Activated naive CD4-positive, alpha-beta T cell treated with anti-CD3 and anti-CD28 coated beads, Interleukin-2, amount 50 U/mL, for 72 hours (primary cell): ENCODE measurements at regions not wholly inside any gene's neighbourhood (a gene's known extent, or its start where the extent isn't known, plus 50 kb on each side); places are given as distances from the start of the nearest gene placed in this dataset.

Source experiments
- ATAC-seq, 2 donors: fragments of 150-1000 bp; cut with Tn5 transposase; 2 replicates each; pipeline ENCODE4 v1.10.0; 2021; ENCODE audit warnings: mild to moderate bottlenecking in 2 of 2, moderate library complexity in 2 of 2
- DNase-seq, 2 donors: peaks; one replicate each; pipeline ENCODE4 v3.0.0; 2021 to 2022; ENCODE audit warnings: low spot score in 2 of 2
- H3K27ac Mint-ChIP-seq, 2 donors: one replicate each; pipeline ENCODE4 v1.8.0; 2022; ENCODE audit warnings: mild to moderate bottlenecking in 2 of 2, mixed read lengths in 2 of 2
- H3K36me3 Mint-ChIP-seq, 2 donors: one replicate each; pipeline ENCODE4 v1.8.0; 2022; ENCODE audit warnings: mixed read lengths in 2 of 2
- H3K9me3 Mint-ChIP-seq, 2 donors: one replicate each; pipeline ENCODE4 v1.8.0; 2022; ENCODE audit warnings: mixed read lengths in 2 of 2

DNA sequence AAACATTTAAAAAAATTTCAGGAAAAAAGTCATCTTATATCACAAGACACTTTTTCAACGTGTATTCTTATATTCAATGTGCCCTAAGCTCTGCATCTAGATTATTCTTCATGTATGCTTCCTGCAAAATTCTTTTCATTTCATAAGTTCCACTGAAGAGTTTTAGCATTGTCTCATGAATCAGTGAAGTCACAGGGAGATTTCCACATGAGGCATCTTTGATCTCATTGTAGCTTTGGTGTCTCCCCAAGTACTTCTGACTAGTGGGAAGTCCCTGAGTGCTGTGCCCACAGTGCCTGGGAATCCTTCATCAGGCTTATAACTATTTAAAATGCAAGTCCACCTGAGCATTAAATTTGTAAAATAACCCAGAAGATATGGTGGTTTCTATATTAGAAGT lies 123.8 kb downstream of the MAD2L1 start:
- DNase-seq (no peak), ATAC-seq (no peak)
- Mint-ChIP-seq H3K27ac (no peak overlapping the region), H3K36me3 (no peaks in the 10 kb centered on the region), H3K9me3 (no peaks in the 10 kb centered on the region)

DNA sequence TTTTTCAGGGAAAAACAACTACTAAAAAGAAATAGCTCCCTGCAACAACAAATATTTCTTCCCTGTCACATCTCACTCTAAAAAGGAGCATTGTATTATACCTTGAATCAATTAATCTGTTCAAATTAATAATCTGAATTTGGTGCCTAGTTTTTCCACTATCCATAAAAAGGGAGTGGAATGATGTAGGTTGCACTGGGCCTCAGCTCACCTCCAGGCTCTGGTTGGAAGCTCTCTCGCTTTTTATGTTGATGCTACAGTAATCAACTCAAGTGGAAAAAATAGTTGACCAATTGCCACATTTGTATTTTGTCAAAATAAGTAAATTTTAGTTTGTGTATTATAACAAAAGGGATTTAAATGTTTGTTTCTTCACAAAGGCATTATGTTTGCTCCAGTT lies 126.1 kb downstream of the MAD2L1 start:
- Mint-ChIP-seq H3K9me3 (no peaks in the 10 kb centered on the region), H3K27ac (no peak overlapping the region), H3K36me3 (no peaks in the 10 kb centered on the region)
- DNase-seq (no peak), ATAC-seq (no peak)

DNA sequence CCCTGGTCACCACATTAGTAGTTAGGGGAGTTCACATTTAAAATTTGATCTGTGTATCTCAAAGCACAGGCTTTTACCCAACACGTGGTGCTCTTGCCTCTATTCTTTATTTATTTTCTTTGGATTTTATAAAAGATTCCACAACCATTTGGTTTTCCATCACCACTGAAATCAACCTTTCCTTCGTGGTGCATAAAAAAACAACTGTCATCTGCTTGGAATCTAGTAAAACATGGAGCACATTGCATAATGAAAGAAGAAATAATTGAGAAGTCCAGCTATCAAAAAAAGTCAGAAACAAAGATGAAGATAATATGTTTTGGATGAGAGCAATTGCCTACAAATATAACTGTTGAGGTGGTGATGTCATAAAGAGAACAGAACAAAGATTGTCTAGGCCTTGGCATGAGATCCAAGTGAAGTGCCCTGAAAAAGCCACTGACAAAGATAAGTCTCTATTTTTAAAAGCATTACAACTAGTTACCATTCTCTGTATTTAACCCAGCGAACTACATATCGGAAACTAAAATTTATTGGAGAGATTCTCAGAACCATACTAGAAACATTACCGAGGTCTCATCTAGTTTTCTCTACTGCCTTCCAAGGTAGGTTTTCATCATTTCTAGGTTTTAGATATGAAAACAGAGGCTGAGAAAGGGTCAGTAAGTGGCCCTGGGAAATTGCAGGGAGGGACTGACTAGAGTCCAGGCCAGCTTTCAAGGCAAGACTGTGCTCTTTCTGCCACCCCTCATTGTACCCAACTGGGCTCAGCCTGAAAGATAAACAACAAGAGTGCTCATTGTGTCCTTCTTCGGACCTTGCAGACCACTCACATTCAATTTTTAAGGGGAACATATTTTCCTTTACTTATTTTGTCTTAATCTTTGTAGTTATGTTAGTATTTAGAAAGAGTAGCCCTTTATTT lies 127.3 kb downstream of the MAD2L1 start:
- no peak for ATAC-seq
- no peak overlapping the region for H3K27ac Mint-ChIP-seq

DNA sequence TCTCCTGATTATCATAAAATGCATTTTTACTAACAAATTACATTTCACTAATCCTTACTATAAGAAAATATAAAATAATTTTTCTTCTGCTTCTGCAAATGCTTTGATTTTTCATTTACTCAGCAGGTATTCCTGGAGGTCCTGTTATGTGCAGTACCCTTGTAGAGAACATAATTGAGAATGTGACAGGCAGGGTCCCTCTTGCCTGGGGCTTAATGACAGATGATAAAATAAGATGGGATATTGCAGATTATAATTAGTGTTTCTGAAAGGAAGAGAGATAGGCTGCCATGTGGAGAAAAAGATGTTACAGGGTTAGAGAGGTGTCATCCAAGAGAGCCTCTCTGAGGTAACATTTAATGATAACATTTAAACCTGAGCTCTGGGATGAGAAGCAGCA lies 128.9 kb downstream of the MAD2L1 start:
- H3K9me3 Mint-ChIP-seq: no peaks in the 10 kb centered on the region

More for the DNA sequence above, 127.3 kb downstream of the MAD2L1 start:
- Mint-ChIP-seq H3K36me3 (no peaks in the 10 kb centered on the region), H3K9me3 (no peaks in the 10 kb centered on the region)
- no peak for DNase-seq

DNA sequence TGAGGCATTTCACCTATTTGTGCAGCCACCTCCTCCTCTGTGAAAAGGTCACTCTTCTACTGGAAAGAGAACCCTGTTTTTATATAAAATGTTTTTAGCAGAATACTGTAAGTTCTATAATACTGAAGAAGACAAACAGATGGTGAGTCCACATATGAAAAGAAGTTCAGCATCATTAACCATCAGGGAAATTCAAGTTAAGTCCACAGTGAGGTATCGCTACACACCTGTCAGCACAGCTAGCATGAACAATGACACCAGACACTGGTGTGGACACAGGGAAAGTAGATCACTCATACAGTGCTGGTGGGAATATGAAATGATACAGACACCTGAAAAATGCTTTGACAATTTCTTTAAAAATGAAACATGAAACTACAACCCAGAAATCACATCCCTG lies 133.0 kb downstream of the MAD2L1 start:
- ATAC-seq (no peak), DNase-seq (no peak)
- no peak overlapping the region for H3K27ac Mint-ChIP-seq
- no peaks in the 10 kb centered on the region for H3K36me3 Mint-ChIP-seq
- no peaks in the 10 kb centered on the region for H3K9me3 Mint-ChIP-seq

More for the DNA sequence above, 128.9 kb downstream of the MAD2L1 start:
- ATAC-seq: no peak
- no peak for DNase-seq
- H3K36me3 Mint-ChIP-seq: no peaks in the 10 kb centered on the region
- H3K27ac Mint-ChIP-seq: no peak overlapping the region

DNA sequence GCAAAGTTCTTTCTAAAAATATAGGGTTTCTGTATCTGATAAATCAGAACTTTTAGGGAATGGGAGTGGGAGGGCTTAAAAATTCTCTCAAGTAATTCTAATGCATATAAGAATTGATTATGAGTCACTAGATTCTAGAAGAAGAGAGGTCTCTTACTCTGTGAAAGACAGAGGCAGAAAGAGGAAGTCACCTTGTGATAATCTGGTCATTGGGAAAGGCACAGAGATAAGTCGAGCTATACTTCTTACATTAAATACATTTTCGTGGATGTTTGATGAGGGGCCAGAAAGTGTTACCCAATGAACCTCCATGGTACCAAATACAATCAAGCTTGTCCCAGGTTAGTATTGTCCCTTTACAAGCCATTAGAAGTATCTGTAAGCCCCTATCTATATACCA lies 134.4 kb downstream of the MAD2L1 start:
- ATAC-seq: no peak
- no peak overlapping the region for H3K27ac Mint-ChIP-seq

DNA sequence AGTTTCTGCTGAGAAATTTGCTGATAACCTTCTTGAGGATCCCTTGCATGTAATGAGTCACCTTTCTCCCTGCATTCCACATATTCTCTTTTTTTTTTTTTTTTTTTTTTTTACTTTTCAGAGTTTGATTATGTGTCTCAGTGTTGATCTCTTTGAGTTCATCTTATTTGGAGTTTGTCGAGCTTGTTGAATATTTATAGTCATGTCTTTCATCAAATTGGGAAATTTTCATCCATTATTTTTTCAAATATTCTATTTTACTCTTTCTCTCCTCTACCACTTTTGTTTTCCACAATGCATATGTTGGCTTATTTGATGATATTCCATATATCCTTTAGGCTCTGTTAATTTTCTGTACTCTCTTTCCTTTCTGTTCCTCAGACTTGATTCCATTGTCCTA lies 136.1 kb downstream of the MAD2L1 start:
- Mint-ChIP-seq H3K9me3 (peaks cover 0 to 3% of the 10 kb centered on the region in 2 donors), H3K27ac (no peak overlapping the region), H3K36me3 (no peaks in the 10 kb centered on the region)
- ATAC-seq: no peak
- DNase-seq: no peak

More for the DNA sequence above, 134.4 kb downstream of the MAD2L1 start:
- Mint-ChIP-seq H3K9me3 (peaks cover 0 to 3% of the 10 kb centered on the region in 2 donors), H3K36me3 (no peaks in the 10 kb centered on the region)
- no peak for DNase-seq

DNA sequence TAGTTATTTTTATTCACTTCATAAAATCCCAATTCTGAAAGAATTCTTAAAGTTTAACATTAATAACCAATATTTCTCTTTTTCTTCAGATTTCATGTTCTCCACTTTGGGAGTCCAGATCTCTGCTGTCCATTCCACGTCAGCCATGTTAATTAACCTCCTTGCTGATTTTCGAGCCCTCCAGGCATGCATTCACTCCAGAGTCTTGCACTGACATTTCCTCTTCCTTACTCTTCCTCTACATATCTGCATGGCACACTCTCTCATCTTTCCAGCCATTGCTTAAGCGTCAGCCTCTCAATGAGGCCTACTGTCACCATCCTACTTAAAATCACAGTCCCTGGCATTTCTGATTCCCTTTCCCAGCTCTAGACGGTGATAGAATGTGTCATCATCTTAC lies 144.8 kb downstream of the MAD2L1 start:
- H3K36me3 Mint-ChIP-seq: no peaks in the 10 kb centered on the region
- no peak overlapping the region for H3K27ac Mint-ChIP-seq
- ATAC-seq: no peak
- peaks cover 0 to 5% of the 10 kb centered on the region in 2 donors for H3K9me3 Mint-ChIP-seq
- no peak for DNase-seq

DNA sequence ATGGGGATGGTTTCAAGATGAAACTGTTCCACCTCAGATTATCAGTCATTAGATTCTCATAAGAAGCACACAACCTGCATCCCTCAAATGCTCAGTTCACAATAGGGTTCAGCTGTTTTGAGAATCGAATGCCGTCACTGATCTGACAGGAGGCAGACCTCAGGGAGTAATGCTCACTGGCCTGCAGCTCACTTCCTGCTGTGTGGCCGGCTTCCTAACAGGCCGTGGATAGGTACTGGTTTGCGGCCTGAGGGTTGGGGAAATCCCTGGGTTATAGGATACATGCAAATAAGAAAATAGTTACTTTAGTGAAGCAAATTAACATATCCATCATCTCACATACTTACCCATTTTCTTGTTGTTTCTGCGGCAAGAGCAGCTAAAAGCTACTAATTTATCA lies 160.4 kb downstream of the MAD2L1 start:
- Mint-ChIP-seq H3K9me3 (peaks cover 4 to 14% of the 10 kb centered on the region in 2 donors), H3K27ac (no peak overlapping the region), H3K36me3 (no peaks in the 10 kb centered on the region)
- ATAC-seq (no peak), DNase-seq (no peak)

DNA sequence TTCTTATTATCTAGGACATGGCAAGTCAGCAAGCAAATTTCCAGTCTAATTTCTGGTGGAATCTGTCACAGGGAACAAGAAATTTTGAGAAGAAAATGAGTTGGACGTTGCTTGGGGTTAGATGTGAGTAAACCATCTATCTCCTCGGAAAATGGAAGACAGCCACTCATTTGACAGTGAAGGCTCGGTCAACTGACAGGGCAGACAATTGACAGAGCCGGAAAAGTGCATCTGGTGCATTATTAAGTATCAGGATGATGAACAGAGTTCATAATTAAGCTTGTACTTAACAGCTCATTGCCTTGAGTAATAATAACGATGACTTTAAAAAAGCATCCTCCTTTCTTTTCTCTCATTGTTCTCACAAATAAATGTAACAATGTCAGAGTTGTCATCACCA lies 168.4 kb downstream of the MAD2L1 start:
- DNase-seq (no peak), ATAC-seq (no peak)
- H3K27ac Mint-ChIP-seq: no peak overlapping the region
- peaks cover 0 to 5% of the 10 kb centered on the region in 2 donors for H3K9me3 Mint-ChIP-seq
- no peaks in the 10 kb centered on the region for H3K36me3 Mint-ChIP-seq

DNA sequence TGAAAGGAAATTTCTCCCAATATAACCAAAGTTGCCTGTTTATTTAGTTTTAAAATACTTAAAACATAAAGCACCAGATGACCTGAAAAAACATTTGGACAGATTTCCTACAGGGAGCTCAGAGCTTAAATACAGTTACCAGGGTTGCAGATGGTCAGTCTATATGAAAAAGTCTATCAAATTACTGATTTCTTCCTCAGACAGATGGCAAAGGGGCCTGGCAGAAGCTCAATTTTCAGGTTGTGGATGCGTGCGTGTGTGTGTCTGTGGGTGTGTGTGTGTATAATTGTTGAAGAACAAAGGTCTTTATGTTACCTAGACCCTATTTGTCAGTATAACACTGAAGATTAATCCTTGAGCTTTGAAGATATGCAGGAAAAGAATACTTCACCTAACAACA lies 169.4 kb downstream of the MAD2L1 start:
- Mint-ChIP-seq H3K36me3 (no peaks in the 10 kb centered on the region), H3K27ac (no peak overlapping the region), H3K9me3 (peaks cover 0 to 5% of the 10 kb centered on the region in 2 donors)
- ATAC-seq (no peak), DNase-seq (no peak)

DNA sequence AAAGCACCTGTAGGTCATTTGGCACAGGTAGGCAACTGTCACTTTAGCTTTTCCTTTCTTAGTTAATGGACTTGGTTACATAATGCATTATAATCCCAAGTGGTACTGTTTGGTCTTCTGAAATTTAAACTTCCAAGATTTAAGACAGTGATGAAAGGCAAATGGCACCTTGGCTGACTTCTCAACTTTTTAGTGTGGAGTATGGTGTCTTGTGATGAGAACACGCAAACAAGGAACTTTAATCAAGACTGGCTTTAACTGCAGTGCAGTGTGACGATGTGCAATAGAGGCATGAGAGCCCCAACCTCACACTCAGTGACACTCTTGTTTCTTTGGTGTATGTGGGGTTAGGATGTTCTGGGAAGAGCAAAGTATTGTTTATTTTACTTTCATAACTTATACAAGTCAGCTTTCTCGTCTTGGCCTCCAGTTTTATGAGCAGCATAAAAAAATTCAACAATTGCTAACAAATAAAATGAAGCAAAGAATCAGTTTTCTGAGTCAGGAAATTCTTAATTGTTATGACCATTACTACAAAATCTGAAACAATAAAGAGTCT lies 171.9 kb downstream of the MAD2L1 start:
- DNase-seq (no peak), ATAC-seq (no peak)
- Mint-ChIP-seq H3K9me3 (peaks cover 0 to 5% of the 10 kb centered on the region in 2 donors), H3K36me3 (no peaks in the 10 kb centered on the region), H3K27ac (no peak overlapping the region)

DNA sequence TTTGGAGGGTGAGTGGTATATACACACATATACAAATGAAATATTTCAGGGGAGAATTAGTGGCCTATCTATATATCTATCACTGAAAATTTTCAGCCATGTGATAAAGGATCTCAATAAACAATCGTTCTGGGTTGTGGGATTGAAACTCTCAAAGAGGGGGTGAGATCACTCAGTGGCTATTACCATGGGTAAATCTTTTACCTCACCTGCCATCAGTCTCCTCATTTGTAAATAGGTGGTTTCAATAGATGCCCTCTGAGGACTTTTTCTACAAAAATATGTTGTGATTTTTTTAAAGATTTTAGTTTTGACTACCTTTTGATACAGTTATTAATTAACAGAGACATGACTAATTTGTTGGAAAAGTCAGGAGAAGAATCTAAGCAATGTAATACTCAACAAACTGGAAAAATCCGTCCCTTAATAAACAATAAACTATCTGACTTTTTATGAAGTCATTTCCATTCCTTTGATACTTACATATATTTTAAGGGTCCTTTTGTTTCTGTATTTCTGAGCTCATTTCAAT lies 192.8 kb downstream of the MAD2L1 start:
- Mint-ChIP-seq H3K9me3 (no peaks in the 10 kb centered on the region), H3K36me3 (no peaks in the 10 kb centered on the region), H3K27ac (no peak overlapping the region)
- ATAC-seq (no peak), DNase-seq (no peak)

DNA sequence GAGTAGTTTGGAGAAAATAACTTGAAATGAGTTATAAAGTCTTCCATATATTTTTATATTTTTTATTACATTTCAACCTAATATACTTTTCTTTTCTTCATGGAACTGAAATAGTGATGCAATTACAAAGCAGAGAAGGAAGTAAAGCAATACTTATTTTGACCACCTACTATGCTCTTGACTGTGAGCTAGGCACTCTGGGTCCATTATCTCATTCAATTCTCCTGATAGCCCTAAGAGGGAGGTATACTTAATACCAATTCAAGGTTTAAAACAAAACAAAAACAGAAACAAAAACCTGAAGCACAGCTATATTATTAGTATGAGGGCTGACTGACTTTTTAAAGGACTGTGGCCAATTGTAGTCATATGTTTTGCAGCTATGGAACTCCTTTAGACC lies 193.5 kb downstream of the MAD2L1 start:
- no peaks in the 10 kb centered on the region for H3K9me3 Mint-ChIP-seq
- ATAC-seq (no peak), DNase-seq (no peak)
- no peaks in the 10 kb centered on the region for H3K36me3 Mint-ChIP-seq
- no peak overlapping the region for H3K27ac Mint-ChIP-seq

DNA sequence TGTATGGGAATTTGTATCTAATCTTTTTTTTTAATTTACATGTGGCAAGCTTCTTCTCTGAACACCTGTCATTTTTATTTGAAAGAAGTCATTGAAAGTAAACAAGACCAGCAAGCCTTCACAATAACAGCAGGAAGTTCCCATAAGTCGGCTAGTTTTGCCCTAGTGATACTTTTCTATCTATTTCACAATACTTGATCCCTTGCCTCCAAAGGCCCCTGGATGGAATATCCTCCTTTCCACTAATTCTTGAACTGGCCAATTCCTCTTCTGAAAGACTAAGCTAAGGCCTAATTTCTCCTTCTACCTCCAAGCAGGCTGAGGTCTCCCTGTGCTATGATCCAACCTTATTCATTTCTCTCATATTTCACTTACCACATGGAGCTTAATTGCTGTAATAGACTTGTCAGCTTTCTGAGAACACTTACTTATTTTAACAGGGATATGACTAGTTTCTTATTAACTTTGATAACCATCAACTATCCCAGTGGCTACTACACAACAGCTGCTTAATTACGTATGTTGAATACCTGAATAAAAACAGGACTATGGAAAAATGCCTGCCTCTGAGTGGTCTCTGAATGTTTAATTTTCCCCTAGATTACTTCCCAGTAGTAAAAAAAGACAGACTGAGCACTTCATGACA lies 194.2 kb downstream of the MAD2L1 start:
- DNase-seq: no peak
- Mint-ChIP-seq H3K27ac (no peak overlapping the region), H3K36me3 (no peaks in the 10 kb centered on the region), H3K9me3 (no peaks in the 10 kb centered on the region)
- no peak for ATAC-seq

DNA sequence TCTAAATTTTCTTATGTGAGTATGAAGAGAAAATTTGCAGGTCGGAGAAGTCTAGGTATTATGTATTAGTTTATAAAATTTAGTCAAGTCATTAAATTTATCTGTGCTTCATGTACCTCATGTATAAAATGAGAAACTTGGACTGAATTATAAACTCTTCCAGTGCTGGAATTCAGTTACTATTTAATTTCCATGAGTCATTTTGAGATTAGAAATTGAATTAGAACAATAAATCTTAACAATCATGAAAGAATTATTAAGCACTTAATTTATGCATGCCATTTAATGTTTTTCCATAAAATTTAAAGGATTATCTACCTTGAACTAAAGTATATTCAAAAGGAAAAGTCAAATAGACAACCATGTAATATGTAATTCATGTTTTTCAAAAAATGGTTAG lies 195.8 kb downstream of the MAD2L1 start:
- no peaks in the 10 kb centered on the region for H3K36me3 Mint-ChIP-seq
- DNase-seq: no peak
- no peak overlapping the region for H3K27ac Mint-ChIP-seq
- no peak for ATAC-seq
- no peaks in the 10 kb centered on the region for H3K9me3 Mint-ChIP-seq

DNA sequence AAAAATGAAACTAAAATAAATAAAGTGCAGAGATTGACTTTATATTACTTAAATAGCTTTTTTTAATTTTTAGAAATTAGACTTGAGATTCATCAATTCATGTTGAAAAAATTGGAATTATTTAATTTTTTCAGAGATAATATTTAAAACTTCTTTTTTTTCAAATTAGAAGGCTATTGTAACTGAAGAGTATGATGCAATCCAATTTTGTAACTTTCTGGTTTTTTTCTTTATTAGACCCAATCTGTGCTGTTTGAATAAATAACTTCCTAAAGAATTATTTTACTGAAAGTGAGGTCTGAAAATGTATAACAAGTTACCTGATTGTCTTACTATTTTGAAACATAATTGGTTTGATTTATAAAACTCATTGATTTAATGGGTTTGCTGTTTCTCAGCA lies 200.9 kb downstream of the MAD2L1 start:
- Mint-ChIP-seq H3K9me3 (peaks cover 0 to 4% of the 10 kb centered on the region in 2 donors), H3K36me3 (no peaks in the 10 kb centered on the region), H3K27ac (no peak overlapping the region)
- no peak for ATAC-seq
- DNase-seq: no peak
